Germinal center (tissue), 1 donor: ENCODE measurements at regions not wholly inside any gene's neighbourhood (a gene's known extent, or its start where the extent isn't known, plus 50 kb on each side); places are given as distances from the start of the nearest gene placed in this dataset.

Experiments used
- DNase-seq: peaks from one replicate; pipeline ENCODE4 v3.0.0; 2012; ENCODE audit warnings: mixed read lengths, low spot score

- no peak for DNase-seq
These were observed 95.5 kb downstream of the MIS18A start for GRCh38 chr21:32183396-32183795.

GRCh38 chr21:32182449-32182848, 96.4 kb downstream of the MIS18A start:
- no peak for DNase-seq

- no peak for DNase-seq
These were observed 97.4 kb downstream of the MIS18A start for GRCh38 chr21:32181457-32181856.

- DNase-seq, result no peak
These were observed 104.0 kb downstream of the MIS18A start for GRCh38 chr21:32174819-32175218.

- DNase-seq, result no peak
These were observed 105.6 kb downstream of the MIS18A start for GRCh38 chr21:32173121-32173724.

GRCh38 chr21:32172106-32172505, 106.7 kb downstream of the MIS18A start:
- DNase-seq, result no peak

GRCh38 chr21:32167513-32167912, 111.3 kb downstream of the MIS18A start:
- no peak for DNase-seq

GRCh38 chr21:32163386-32163785, 115.5 kb downstream of the MIS18A start:
- DNase-seq, result no peak

GRCh38 chr21:32162727-32163320, 116.0 kb downstream of the MIS18A start:
- DNase-seq, result no peak

GRCh38 chr21:32155226-32155625, 123.6 kb downstream of the MIS18A start:
- DNase-seq, result no peak

- no peak for DNase-seq
These were observed 131.8 kb downstream of the MIS18A start for GRCh38 chr21:32147041-32147440.

- no peak for DNase-seq
These were observed 134.0 kb downstream of the MIS18A start for GRCh38 chr21:32144851-32145250.

GRCh38 chr21:32143241-32143939, 135.5 kb downstream of the MIS18A start:
- no peak for DNase-seq

GRCh38 chr21:32141318-32141633, 137.6 kb downstream of the MIS18A start:
- no peak for DNase-seq

GRCh38 chr21:32140604-32141317, 138.1 kb downstream of the MIS18A start:
- DNase-seq, result no peak

- DNase-seq, result no peak
These were observed 138.7 kb downstream of the MIS18A start for GRCh38 chr21:32140151-32140550.

- DNase-seq, result no peak
These were observed 140.2 kb downstream of the MIS18A start for GRCh38 chr21:32138658-32139057.

- DNase-seq, result no peak
These were observed 140.9 kb downstream of the MIS18A start for GRCh38 chr21:32137931-32138330.

- no peak for DNase-seq
These were observed 141.6 kb downstream of the MIS18A start for GRCh38 chr21:32137266-32137665.

- no peak for DNase-seq
These were observed 142.3 kb downstream of the MIS18A start for GRCh38 chr21:32136546-32136945.

GRCh38 chr21:32135401-32136363, 143.2 kb downstream of the MIS18A start:
- peak; percentile 19 for DNase-seq
